Neural cell (in vitro differentiated cells): ENCODE measurements at regions not wholly inside any gene's neighbourhood (a gene's known extent, or its start where the extent isn't known, plus 50 kb on each side); places are given as distances from the start of the nearest gene placed in this dataset.

ENCODE experiments used
- H2AFZ ChIP-seq: fragments of 200-600, 300-800 bp; sonication (generic), shearing (Covaris generic); 2 replicates; pipeline ENCODE4 v1.6.0; 2014; ENCODE audit warnings: low read depth, mild to moderate bottlenecking, antibody characterized with exemption, low read length, moderate library complexity
- H3F3A ChIP-seq: fragments of 200-600 bp; shearing (Covaris generic); 2 replicates; pipeline ENCODE4 v1.6.1; 2016; ENCODE audit warnings: mild to moderate bottlenecking, moderate library complexity, mixed read lengths, antibody characterized with exemption, low read length; ENCODE audit not compliant: insufficient read depth, poor library complexity, severe bottlenecking
- H3K27ac ChIP-seq: fragments of 200-600, 300-800 bp; sonication (generic), shearing (Covaris generic); 2 replicates; pipeline ENCODE4 v1.5.1; 2014; ENCODE audit warnings: mild to moderate bottlenecking, low read length, moderate library complexity
- H3K27me3 ChIP-seq: fragments of 300-800, 200-600 bp; sonication (generic), shearing (Covaris generic); 2 replicates; pipeline ENCODE4 v1.6.0; 2014; ENCODE audit warnings: mild to moderate bottlenecking, low read depth, low read length, moderate library complexity; ENCODE audit not compliant: insufficient read depth
- H3K36me3 ChIP-seq: fragments of 300-800, 200-600 bp; sonication (generic), shearing (Covaris generic); 2 replicates; pipeline ENCODE4 v1.5.1; 2014; ENCODE audit warnings: mild to moderate bottlenecking, antibody characterized with exemption, low read length, moderate library complexity; ENCODE audit not compliant: insufficient read depth
- H3K4me2 ChIP-seq: fragments of 300-800, 200-600 bp; sonication (generic), shearing (Covaris generic); 2 replicates; pipeline ENCODE4 v1.6.0; 2014; ENCODE audit warnings: mild to moderate bottlenecking, low read length
- H3K4me3 ChIP-seq: fragments of 300-800, 200-600 bp; sonication (generic), shearing (Covaris generic); 2 replicates; pipeline ENCODE4 v1.5.1; 2014; ENCODE audit warnings: mild to moderate bottlenecking, low read length, moderate library complexity
- H3K79me2 ChIP-seq: fragments of 200-600 bp; shearing (Covaris generic); replicated peaks from 2 replicates; pipeline ENCODE4 v1.6.0; 2014; ENCODE audit warnings: mild to moderate bottlenecking, low read length, moderate library complexity; ENCODE audit not compliant: insufficient read depth
- H3K9ac ChIP-seq: fragments of 300-800, 200-600 bp; sonication (generic), shearing (Covaris generic); 2 replicates; pipeline ENCODE4 v1.6.1; 2016; ENCODE audit warnings: mild to moderate bottlenecking, low read length, mixed read lengths
- H3K9me2 ChIP-seq: fragments of 200-600 bp; shearing (Covaris generic); 2 replicates; pipeline ENCODE4 v1.6.1; 2016; ENCODE audit warnings: mild to moderate bottlenecking, low read length, mixed read lengths; ENCODE audit not compliant: insufficient read depth
- H3K9me3 ChIP-seq: fragments of 200-600, 300-800 bp; sonication (generic), shearing (Covaris generic); 2 replicates; pipeline ENCODE4 v1.6.1; 2016; ENCODE audit warnings: mild to moderate bottlenecking, mixed run types, low read length, moderate library complexity, mixed read lengths
- H4K20me1 ChIP-seq: fragments of 200-600 bp; shearing (Covaris generic); 2 replicates; pipeline ENCODE4 v1.6.1; 2016; ENCODE audit warnings: mild to moderate bottlenecking, mixed run types; ENCODE audit not compliant: insufficient read depth
- CTCF ChIP-seq: fragments of 450-650 bp; IDR thresholded peaks from 2 replicates; pipeline ENCODE4 v1.5.1; 2014; ENCODE audit warnings: antibody characterized with exemption, mild to moderate bottlenecking, moderate library complexity; ENCODE audit not compliant: poor library complexity, severe bottlenecking
- EP300 ChIP-seq: fragments of 450-650 bp; conservative IDR thresholded peaks from 2 replicates; pipeline ENCODE4 v1.6.1; 2014; ENCODE audit warnings: antibody characterized with exemption, mild to moderate bottlenecking, moderate library complexity; ENCODE audit not compliant: poor library complexity, severe bottlenecking
- EZH2 ChIP-seq: fragments of 200-600, 300-800 bp; shearing (Covaris generic), sonication (generic); IDR thresholded peaks from 2 replicates; pipeline ENCODE4 v1.6.1; 2014; ENCODE audit warnings: antibody characterized with exemption, low read length, borderline replicate concordance, mild to moderate bottlenecking; ENCODE audit not compliant: insufficient read depth, poor library complexity, severe bottlenecking
- MXI1 ChIP-seq: fragments of 450-650 bp; conservative IDR thresholded peaks from 2 replicates; pipeline ENCODE4 v1.6.1; 2014; ENCODE audit warnings: antibody characterized with exemption, mild to moderate bottlenecking; ENCODE audit not compliant: poor library complexity, severe bottlenecking
- POLR2AphosphoS5 ChIP-seq: IDR thresholded peaks from 2 replicates; pipeline ENCODE4 v1.6.1; 2012
- RAD21 ChIP-seq: fragments of 450-650 bp; conservative IDR thresholded peaks from 2 replicates; pipeline ENCODE4 v1.6.1; 2014; ENCODE audit warnings: antibody characterized with exemption, mild to moderate bottlenecking, moderate library complexity
- REST ChIP-seq: IDR thresholded peaks from 2 replicates; pipeline ENCODE4 v1.6.1; 2012; ENCODE audit warnings: borderline replicate concordance
- SMC3 ChIP-seq: fragments of 450-650 bp; conservative IDR thresholded peaks from 2 replicates; pipeline ENCODE4 v1.6.1; 2014; ENCODE audit warnings: antibody characterized with exemption, mild to moderate bottlenecking, moderate library complexity; ENCODE audit not compliant: poor library complexity
- TAF1 ChIP-seq: IDR thresholded peaks from 2 replicates; pipeline ENCODE4 v1.6.1; 2012; ENCODE audit warnings: low read depth

GRCh38 chr10:20632696-20633095, 264.4 kb downstream of the NEBL start:
- no peak overlapping the region for H3K27ac ChIP-seq
- H3K9me3 ChIP-seq = no peaks in the 10 kb centered on the region
- no peak overlapping the region for H3K4me3 ChIP-seq
- no peak overlapping the region for H3K9ac ChIP-seq
- H2AFZ ChIP-seq = no peak overlapping the region
- H3K4me2 ChIP-seq = no peak overlapping the region
- no peaks in the 10 kb centered on the region for H3F3A ChIP-seq
- no peaks in the 10 kb centered on the region for H3K79me2 ChIP-seq
- no peak for TF ChIP-seq SMC3
- no peak for TF ChIP-seq REST
- no peak for TF ChIP-seq RAD21
- TF ChIP-seq EP300 = no peak
- no peak for TF ChIP-seq MXI1
- no peak for TF ChIP-seq TAF1
- no peak for TF ChIP-seq EZH2
- TF ChIP-seq CTCF = no peak
- TF ChIP-seq POLR2AphosphoS5 = no peak
- no peaks in the 10 kb centered on the region for H3K27me3 ChIP-seq
- H3K9me2 ChIP-seq = no peaks in the 10 kb centered on the region
- no peaks in the 10 kb centered on the region for H4K20me1 ChIP-seq
- H3K36me3 ChIP-seq = no peaks in the 10 kb centered on the region

DNA sequence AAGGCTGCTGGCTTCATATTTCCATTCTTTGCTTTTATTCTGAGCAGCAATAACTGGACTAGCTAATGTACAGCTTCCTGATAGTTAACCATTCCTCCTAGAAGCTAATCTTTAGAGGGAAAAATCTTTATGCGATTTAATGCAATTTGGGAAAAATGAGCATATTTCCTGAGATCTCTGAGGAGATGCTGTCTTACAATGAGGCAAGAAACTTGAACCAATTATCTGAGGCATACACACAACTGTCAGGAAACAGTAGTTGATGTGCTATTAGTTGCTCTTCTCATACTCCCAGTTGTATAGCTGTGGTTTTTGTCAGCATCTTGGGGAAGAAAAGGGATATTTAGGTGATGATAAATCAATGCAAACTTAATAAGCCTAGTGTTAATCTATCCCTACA, 265.9 kb downstream of the NEBL start:
- no peaks in the 10 kb centered on the region for H3K9me2 ChIP-seq
- H3K27ac ChIP-seq = peak overlapping the region; percentile 44
- H3K27me3 ChIP-seq = no peaks in the 10 kb centered on the region
- no peaks in the 10 kb centered on the region for H3K79me2 ChIP-seq
- no peaks in the 10 kb centered on the region for H3K36me3 ChIP-seq
- no peak overlapping the region for H2AFZ ChIP-seq
- no peak overlapping the region for H3K4me3 ChIP-seq
- no peak overlapping the region for H3K9ac ChIP-seq
- H3K4me2 ChIP-seq = no peak overlapping the region
- H4K20me1 ChIP-seq = no peaks in the 10 kb centered on the region
- H3K9me3 ChIP-seq = no peaks in the 10 kb centered on the region
- TF ChIP-seq POLR2AphosphoS5 = peak; percentile 67
- no peak for TF ChIP-seq SMC3
- TF ChIP-seq MXI1 = no peak
- TF ChIP-seq REST = peak; percentile 97
- H3F3A ChIP-seq = no peaks in the 10 kb centered on the region
